ENCODE measurements at regions not wholly inside any gene's neighbourhood (a gene's known extent, or its start where the extent isn't known, plus 50 kb on each side); places are given as distances from the start of the nearest gene placed in this dataset.

DNA sequence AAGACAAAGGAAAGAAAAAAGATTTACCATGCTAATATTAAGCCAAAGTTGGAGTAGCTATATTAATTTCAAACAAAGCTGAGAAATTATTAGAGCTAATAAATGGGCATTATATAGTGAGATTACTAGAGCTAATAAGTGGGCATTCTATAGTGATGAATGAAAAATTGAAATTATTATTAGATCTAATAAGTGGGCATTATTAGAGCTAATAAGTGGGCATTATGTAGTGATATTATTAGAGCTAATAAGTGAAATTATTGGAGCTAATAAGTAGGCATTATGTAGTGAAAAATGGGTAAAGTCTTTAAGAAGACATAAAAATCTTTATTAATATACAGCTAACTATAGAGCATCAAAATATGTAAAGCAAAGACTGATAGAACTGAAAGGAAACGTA is 745.7 kb downstream of the TRIB2 start:
- ATAC-seq (no peak), DNase-seq (no peak)
- WGBS, 2 donors = 63 to 72% methylated on average over 1 of the region's 1 CpG
- Histone ChIP-seq H3K27me3 (no peaks in the 10 kb centered on the region), H3K4me3 (no peak overlapping the region), H3K9me3 (no peaks in the 10 kb centered on the region), H3K4me1 (no peaks in the 10 kb centered on the region), H3K27ac (no peak overlapping the region), H3K36me3 (replicated peaks in 1 of 2; ENCODE audit: insufficient read depth in 1 of 2, low read depth in 2 of 2) (no peaks in the 10 kb centered on the region)
- intact Hi-C loops (cut with DNase I) = no loop called here
- TF ChIP-seq, protein P1, sequence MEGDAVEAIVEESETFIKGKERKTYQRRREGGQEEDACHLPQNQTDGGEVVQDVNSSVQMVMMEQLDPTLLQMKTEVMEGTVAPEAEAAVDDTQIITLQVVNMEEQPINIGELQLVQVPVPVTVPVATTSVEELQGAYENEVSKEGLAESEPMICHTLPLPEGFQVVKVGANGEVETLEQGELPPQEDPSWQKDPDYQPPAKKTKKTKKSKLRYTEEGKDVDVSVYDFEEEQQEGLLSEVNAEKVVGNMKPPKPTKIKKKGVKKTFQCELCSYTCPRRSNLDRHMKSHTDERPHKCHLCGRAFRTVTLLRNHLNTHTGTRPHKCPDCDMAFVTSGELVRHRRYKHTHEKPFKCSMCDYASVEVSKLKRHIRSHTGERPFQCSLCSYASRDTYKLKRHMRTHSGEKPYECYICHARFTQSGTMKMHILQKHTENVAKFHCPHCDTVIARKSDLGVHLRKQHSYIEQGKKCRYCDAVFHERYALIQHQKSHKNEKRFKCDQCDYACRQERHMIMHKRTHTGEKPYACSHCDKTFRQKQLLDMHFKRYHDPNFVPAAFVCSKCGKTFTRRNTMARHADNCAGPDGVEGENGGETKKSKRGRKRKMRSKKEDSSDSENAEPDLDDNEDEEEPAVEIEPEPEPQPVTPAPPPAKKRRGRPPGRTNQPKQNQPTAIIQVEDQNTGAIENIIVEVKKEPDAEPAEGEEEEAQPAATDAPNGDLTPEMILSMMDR (IDR thresholded peaks at IDR 0.05) = no peak
- TF ChIP-seq POLR2A (IDR thresholded peaks at IDR 0.05) = no peak

DNA sequence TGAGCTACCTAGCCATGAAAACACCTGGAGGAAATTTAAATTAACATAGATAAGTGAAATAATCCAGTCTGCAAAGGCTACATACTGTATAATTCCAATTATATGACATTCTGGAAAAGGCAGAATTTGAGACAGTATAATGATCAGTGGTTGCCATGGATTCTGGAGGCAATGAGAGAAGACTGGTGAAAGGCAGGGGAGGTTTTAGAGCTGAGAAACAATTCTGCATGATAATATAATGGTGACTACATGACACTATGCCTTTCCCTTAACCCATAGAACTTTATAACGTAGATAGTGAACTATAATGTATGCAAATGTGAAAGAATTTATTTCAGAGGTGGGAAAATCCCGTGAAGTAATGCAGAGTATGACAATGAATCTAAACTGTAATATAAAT is 749.3 kb downstream of the TRIB2 start:
- Histone ChIP-seq H3K4me1 (no peaks in the 10 kb centered on the region), H3K4me3 (no peak overlapping the region), H3K27ac (no peak overlapping the region), H3K27me3 (no peaks in the 10 kb centered on the region), H3K9me3 (no peaks in the 10 kb centered on the region), H3K36me3 (replicated peaks in 1 of 2; ENCODE audit: insufficient read depth in 1 of 2, low read depth in 2 of 2) (no peaks in the 10 kb centered on the region)
- DNase-seq (no peak), ATAC-seq (no peak)
- TF ChIP-seq, protein P1 (IDR thresholded peaks at IDR 0.05) = no peak
- no peak for TF ChIP-seq POLR2A (IDR thresholded peaks at IDR 0.05)
- intact Hi-C loops (cut with DNase I) = no loop called here
- 50 to 55% methylated on average over 2 of the region's 2 CpGs for WGBS, 2 donors

DNA sequence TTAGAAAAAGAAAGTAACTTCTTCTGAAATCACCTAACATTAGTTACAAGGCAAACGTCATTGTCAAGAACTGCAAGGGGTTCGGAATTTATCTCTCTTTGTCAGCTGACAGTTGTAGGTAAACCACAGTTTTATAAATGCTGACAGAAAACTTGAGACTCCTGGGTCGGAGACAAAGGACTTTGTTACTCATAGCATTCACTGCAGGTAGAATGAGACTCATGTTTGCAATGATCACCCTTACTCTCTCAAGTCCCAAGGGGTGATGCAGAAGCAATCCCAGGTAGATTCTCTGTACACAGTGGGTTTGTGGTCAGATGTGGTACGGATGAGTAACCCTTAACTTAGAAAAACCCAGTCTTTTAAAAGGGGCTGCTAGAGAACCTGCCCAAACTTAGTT is 757.8 kb downstream of the TRIB2 start:
- Histone ChIP-seq H3K4me3 (no peak overlapping the region), H3K4me1 (no peaks in the 10 kb centered on the region), H3K36me3 (replicated peaks in 1 of 2; ENCODE audit: insufficient read depth in 1 of 2, low read depth in 2 of 2) (no peaks in the 10 kb centered on the region), H3K9me3 (no peaks in the 10 kb centered on the region), H3K27ac (no peak overlapping the region), H3K27me3 (no peaks in the 10 kb centered on the region)
- no peak for DNase-seq
- intact Hi-C loops (cut with DNase I) = no loop called here
- TF ChIP-seq, protein P1 (IDR thresholded peaks at IDR 0.05) = no peak
- no peak for TF ChIP-seq POLR2A (IDR thresholded peaks at IDR 0.05)
- 46 to 58% methylated on average over 4 of the region's 4 CpGs for WGBS, 2 donors
- ATAC-seq = no peak

GRCh38 chr2:13480057-13480456 is 763.3 kb downstream of the TRIB2 start:
- no peak for TF ChIP-seq POLR2A (IDR thresholded peaks at IDR 0.05)
- TF ChIP-seq, protein P1 (IDR thresholded peaks at IDR 0.05) = no peak
- intact Hi-C loops (cut with DNase I) = no loop called here
- H3K36me3 ChIP-seq (replicated peaks in 1 of 2; ENCODE audit: insufficient read depth in 1 of 2, low read depth in 2 of 2) = no peaks in the 10 kb centered on the region
- no peaks in the 10 kb centered on the region for H3K27me3 ChIP-seq
- ATAC-seq = no peak
- no peaks in the 10 kb centered on the region for H3K9me3 ChIP-seq
- H3K27ac ChIP-seq = no peak overlapping the region
- H3K4me3 ChIP-seq = no peak overlapping the region
- no peaks in the 10 kb centered on the region for H3K4me1 ChIP-seq
- no peak for DNase-seq
- WGBS, 2 donors = 53 to 71% methylated on average over 1 of the region's 1 CpG

- Histone ChIP-seq H3K9me3 (no peaks in the 10 kb centered on the region), H3K27me3 (no peaks in the 10 kb centered on the region), H3K27ac (no peak overlapping the region), H3K4me1 (no peaks in the 10 kb centered on the region), H3K4me3 (no peak overlapping the region), H3K36me3 (replicated peaks in 1 of 2; ENCODE audit: insufficient read depth in 1 of 2, low read depth in 2 of 2) (no peaks in the 10 kb centered on the region)
- TF ChIP-seq POLR2A (IDR thresholded peaks at IDR 0.05) = no peak
- TF ChIP-seq, protein P1 (IDR thresholded peaks at IDR 0.05) = no peak
- no peak for DNase-seq
- 74 to 80% methylated on average over 5 to 6 of the region's 6 CpGs for WGBS, 2 donors
- intact Hi-C loops (cut with DNase I) = no loop called here
- no peak for ATAC-seq
Observed at GRCh38 chr2:13481201-13481600, 764.5 kb downstream of the TRIB2 start.

Measured in body of pancreas (tissue), 4 donors.